C4-2B (cell line): ENCODE measurements at regions not wholly inside any gene's neighbourhood (a gene's known extent, or its start where the extent isn't known, plus 50 kb on each side); places are given as distances from the start of the nearest gene placed in this dataset.

Experiments
- CTCF ChIP-seq: fragments of 450-650 bp; conservative IDR thresholded peaks from 2 replicates; pipeline ENCODE4 v1.5.1; 2017; ENCODE audit warnings: mild to moderate bottlenecking
- ZFX ChIP-seq: fragments of 450-650 bp; IDR thresholded peaks from 2 replicates; pipeline ENCODE4 v1.6.1; 2017

GRCh38 chr3:78077842-78078241, 1037.9 kb downstream of the ROBO2 start:
- TF ChIP-seq CTCF = no peak
- no peak for TF ChIP-seq ZFX
